ENCODE measurements at regions not wholly inside any gene's neighbourhood (a gene's known extent, or its start where the extent isn't known, plus 50 kb on each side); places are given as distances from the start of the nearest gene placed in this dataset.

- DNase-seq (ENCODE audit: low spot score) = no peak
Observed at GRCh38 chr1:69230208-69230607, 337.5 kb upstream of the LRRC7 start.

GRCh38 chr1:69233463-69233862, 334.3 kb upstream of the LRRC7 start:
- no peak for DNase-seq (ENCODE audit: low spot score)

DNA sequence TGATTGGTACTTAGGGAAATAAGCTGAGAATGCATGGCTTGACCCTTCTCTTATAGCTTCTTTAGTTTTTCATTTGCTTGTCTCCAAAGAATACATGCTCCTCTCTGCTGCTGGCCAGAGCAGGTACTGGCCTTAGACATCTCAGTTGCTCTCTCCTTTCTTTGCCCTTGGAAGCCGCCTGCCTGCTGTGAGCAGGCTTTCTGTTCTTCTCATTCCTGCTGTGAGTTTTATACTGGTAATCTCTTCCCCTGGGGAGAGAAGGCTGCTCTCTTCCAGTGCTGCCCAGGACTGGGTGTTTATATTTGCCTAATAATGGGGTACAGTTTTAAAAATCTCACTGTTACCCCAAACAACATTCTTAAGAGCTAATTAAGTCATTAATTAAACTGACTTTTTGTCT, 323.5 kb upstream of the LRRC7 start:
- no peak for DNase-seq (ENCODE audit: low spot score)

DNA sequence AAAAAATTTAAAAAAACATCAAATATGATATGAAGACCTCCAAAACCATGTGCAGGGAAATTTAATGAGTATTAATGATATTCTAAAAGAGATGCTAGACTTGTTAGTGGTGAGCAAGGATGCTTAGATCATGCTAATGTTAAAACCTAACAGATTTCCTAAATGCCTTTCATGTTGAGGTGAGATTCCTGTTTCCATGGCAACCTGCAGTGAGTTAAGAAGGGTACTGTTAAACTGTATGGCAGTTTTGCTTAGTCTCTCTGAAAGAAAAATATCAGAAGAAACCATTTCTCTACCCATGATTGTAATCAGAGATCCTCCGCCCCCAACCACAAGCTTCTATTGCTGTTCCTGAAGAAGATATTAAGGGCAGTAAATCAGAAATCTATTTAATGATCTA, 321.6 kb upstream of the LRRC7 start:
- DNase-seq (ENCODE audit: low spot score) = no peak

GRCh38 chr1:69246710-69247109, 321.0 kb upstream of the LRRC7 start:
- DNase-seq (ENCODE audit: low spot score) = no peak

GRCh38 chr1:69252696-69253095, 315.0 kb upstream of the LRRC7 start:
- no peak for DNase-seq (ENCODE audit: low spot score)

DNA sequence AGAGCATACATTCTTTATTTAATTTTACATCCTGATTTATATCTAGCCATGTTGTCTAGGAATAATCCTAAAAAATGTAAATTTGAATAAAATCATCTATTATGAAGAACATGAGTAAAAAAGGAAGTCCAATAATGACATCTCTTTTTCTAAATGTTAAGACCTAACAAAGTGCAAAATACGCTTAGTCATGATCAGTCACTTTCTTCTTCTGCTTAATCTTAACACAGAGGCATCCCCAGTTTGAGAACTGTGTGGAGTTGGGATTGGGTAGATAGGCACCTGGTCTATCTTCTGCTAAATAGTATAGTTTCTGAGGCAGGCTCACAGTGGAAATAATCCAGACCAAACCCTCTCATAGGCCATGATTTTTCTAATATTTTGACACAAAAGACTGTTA, 311.7 kb upstream of the LRRC7 start:
- DNase-seq (ENCODE audit: low spot score) = no peak

DNA sequence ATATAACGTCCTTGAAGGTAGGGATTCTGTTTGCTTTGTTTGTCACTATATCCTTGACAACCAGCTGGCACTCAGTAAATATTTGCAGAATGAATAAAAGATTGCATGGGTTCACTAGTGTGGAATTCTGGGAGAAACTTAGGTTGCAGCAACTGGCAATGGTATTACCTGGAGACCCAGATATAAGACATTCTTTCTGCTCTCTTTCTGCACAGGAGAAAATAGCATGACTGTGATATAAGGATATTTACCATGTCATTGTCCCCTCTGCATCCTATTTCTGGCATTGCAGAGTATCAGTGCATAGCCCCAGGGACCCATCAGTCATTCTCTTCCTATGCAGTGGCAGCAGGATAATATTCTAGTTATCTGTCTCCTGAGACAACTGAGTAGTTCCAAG, 308.9 kb upstream of the LRRC7 start:
- DNase-seq (ENCODE audit: low spot score) = peak; percentile 16

DNA sequence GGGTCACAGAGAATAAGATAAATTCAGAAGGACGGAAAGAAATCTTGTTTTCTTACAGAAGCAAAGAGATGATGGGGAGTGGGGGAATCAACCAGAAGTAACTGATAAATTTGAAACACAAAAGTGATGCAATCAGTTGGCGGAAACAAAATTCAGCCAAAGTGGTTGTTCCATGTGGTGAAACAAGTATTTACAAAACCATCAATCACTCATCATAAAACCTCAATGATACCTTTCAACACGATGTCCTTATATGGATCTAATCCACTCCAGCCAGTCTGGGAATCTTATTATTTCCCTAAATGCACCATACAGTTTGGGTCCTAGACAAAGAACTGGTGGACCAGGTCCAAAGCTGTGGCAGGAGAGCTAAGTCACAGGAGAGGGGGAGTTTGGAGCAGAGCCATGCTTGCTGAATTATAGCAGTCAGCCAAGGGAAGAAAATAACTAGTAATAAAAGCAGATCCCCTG, 303.8 kb upstream of the LRRC7 start:
- DNase-seq (ENCODE audit: low spot score) = no peak

DNA sequence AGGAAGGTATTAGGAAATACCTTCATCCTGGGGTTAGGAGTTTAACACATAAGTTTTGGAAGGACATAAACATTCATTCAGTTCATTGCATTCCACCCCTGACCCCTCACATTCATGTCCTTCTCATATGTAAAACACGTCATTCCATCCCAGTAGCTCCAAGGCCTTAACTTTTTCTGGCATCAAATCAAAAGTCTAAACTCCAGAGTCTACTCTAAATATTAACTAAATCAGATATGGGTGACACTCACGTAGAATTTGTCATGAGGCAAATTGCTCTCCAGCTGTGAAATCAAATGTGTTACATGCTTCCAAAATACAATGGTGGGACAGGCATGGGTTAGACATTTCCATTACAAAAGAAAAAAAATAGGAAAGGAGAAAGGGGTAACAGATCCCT, 298.2 kb upstream of the LRRC7 start:
- peak; percentile 4 for DNase-seq (ENCODE audit: low spot score)

DNA sequence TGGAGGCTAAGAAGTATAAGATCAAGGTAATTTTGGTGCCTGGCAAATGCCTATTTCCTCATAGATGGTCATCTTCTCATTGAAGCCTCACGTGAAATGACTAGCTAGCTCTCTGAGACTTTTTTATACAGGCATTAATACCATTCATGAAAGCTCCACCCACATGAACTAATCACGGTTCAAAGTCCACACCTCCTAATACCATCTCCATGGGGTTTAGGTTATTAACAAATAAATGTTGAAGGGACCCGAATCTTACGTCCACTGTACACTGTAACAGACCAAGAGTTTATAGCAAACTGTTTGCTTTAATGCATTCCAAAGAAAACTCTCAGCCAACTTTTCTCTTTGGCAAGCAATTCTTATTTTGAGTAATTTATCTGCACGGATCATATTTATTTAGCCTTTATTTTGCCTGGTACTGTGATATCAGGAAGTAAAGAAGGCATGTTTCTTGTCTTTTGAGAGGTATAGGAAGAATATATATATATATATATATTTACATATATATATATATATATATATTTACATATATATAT, 296.1 kb upstream of the LRRC7 start:
- DNase-seq (ENCODE audit: low spot score) = peak; percentile 9

- no peak for DNase-seq (ENCODE audit: low spot score)
Observed at GRCh38 chr1:69272684-69273083, 295.0 kb upstream of the LRRC7 start.

DNA sequence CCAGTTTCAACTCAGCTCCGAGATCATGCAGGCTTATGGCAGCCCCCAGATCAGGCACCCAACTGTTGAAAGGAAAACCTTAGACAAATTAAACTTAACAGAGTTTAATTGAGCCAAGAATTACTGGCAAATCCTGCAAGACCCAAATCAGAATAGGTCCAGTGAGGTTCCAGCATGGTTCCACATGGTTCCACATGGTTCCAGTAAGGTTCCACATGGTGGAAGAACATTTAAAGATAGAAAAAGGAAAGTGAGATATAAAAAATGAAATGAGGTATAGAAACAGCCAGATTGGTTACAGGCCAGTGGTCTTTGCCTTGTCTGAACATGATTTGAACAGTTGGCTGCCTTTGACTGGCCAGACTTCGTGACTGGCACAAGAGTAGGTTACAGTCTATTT, 288.8 kb upstream of the LRRC7 start:
- DNase-seq (ENCODE audit: low spot score) = no peak

DNA sequence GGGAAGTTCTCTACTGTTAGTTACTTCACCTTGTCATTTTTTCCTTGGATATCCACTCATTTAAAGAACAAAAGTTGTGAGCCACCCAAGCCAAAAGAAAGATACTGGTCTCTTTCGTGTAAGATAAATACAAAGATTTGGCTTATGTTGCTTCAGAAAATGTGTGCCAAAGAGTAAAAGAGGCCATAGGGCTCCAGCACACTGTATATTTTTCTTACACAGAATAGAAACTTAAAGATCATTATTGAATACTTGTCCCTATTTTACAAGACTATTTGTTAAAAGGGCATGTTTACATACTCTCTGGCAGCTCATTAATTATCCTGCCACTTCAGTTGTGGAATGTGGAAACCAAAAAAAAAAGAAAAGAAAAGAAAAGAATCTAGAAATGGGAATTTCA, 284.2 kb upstream of the LRRC7 start:
- DNase-seq (ENCODE audit: low spot score) = no peak

GRCh38 chr1:69284508-69284907, 283.2 kb upstream of the LRRC7 start:
- no peak for DNase-seq (ENCODE audit: low spot score)

GRCh38 chr1:69288416-69288815, 279.3 kb upstream of the LRRC7 start:
- DNase-seq (ENCODE audit: low spot score) = no peak

- DNase-seq (ENCODE audit: low spot score) = no peak
Observed at GRCh38 chr1:69290291-69290690, 277.4 kb upstream of the LRRC7 start.

DNA sequence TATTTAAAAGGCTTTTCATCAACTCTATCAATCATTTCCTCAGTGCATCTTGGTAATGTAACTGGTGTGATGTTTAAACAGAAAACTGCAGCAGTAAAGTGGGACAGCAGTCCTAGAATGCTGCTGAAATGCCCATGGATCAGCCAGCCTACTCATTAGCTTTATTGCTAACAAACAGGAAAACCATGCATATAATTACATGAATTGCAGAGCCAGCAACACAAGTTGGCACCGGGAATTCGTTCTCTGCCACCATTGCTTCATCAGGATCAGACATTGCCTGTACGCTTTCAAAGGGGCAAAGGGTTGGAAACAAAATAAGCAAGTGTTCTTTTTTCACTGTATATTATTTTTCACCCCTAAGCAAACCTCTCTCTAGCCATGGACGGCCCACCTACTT, 276.2 kb upstream of the LRRC7 start:
- no peak for DNase-seq (ENCODE audit: low spot score)

GRCh38 chr1:69292833-69293232, 274.9 kb upstream of the LRRC7 start:
- DNase-seq (ENCODE audit: low spot score) = no peak

DNA sequence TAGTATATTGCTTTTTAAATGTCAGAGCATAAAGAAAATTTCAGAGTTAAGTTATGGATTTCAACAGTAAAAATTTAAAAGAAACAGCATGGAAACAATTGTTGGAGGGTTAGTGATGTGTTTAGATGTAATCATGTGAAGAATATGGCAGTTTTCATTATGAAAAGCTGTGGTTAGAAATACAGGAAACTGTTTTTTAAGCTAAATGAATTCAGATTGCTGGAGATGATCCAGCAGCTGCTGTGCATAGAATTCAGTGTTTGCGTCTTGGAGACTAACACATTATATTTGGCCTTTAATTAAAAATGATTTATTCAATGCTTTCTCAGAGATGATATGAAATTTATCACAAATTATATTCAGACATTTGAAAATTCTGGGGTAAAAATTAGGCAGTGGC, 273.6 kb upstream of the LRRC7 start:
- DNase-seq (ENCODE audit: low spot score) = no peak

- DNase-seq (ENCODE audit: low spot score) = no peak
Observed at GRCh38 chr1:69295265-69295664, 272.5 kb upstream of the LRRC7 start.

- peak; percentile 41 for DNase-seq (ENCODE audit: low spot score)
Observed at GRCh38 chr1:69305621-69306020, 262.1 kb upstream of the LRRC7 start.

- DNase-seq (ENCODE audit: low spot score) = no peak
Observed at GRCh38 chr1:69312055-69312732, 255.5 kb upstream of the LRRC7 start.

GRCh38 chr1:69313118-69313517, 254.6 kb upstream of the LRRC7 start:
- DNase-seq (ENCODE audit: low spot score) = no peak

All from HT-29 (cell line).